H54 (cell line): ENCODE measurements at regions not wholly inside any gene's neighbourhood (a gene's known extent, or its start where the extent isn't known, plus 50 kb on each side); places are given as distances from the start of the nearest gene placed in this dataset.

Experiments
- DNase-seq: peaks from one replicate; pipeline ENCODE4 v3.0.0; 2011; ENCODE audit warnings: low spot score, mixed read lengths; ENCODE audit not compliant: insufficient read length
- FAIRE-seq: peaks from 3 replicates; lab custom pipeline; 2011; peaks lifted over from hg19 to GRCh38; lab: Jason Lieb, UNC
- POLR2A ChIP-seq: IDR thresholded peaks from 2 replicates; pipeline ENCODE4 v1.6.1; 2011; ENCODE audit warnings: low read depth, mild to moderate bottlenecking, low read length

DNA sequence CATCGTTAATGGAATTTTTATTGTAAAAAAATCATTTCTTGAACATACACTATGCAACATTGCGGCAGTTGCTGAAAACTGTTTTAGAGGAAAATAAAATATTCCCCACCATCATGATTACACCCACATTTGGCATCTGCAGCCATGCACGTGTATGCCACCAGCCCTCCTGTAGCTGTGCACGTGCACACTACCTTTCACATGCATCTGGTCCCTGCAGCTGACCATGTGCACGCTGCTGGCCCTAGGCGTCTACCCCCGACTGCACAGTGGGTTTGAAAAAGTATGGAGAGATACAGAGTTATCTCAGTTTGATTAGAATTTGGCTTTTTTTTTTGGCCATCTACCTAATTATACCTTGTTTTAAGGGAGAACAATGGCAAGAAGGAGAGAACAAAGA, 569.8 kb upstream of the IGFBP7 start:
- FAIRE-seq (no peak), DNase-seq (no peak)
- no peak for TF ChIP-seq POLR2A

DNA sequence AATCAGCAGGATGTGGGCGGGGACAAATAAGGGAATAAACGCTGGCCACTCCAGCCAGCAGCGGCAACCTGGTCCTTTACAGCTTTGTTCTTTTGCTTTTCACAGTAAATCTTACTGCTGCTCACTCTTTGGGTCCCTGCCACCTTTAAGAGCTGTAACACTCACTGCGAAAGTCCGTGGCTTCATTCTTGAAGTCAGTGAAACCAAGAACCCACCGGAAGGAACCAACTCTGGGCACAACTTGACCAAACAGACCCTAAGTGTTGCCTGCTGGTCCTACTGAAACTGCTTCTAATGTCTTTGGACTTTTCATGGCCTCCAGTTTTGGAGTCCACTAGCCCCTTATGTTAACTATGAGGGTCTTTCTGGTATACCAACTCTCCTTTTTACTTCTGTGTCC, 566.2 kb upstream of the IGFBP7 start:
- FAIRE-seq (no peak), DNase-seq (no peak)
- TF ChIP-seq POLR2A, result no peak

DNA sequence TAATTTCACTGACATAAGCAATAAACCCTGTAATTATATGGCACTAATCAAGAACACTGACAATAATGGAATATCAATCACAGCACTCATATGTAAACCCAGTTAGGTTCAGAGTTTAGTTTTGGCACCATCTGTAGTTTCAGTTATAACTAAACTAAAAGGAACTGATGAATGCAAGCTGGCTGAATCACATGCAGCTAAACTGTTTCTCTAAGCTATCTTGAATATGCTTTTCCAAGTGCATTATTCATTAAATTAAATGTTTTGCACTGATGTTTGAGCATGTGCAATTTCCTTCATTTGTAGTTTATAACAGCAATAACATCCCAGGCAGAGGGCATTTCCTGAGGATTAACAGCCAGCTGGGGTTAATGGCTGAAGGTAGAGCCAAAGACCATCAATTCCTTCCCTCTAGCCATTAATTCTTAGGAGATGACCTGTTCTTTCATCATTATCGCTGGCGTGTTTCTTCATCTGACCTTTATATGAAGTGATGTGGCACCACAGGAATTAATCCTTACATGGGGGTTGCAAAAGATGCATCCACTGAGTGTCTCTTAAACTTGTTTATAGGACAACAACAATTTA, 562.8 kb upstream of the IGFBP7 start:
- no peak for TF ChIP-seq POLR2A
- FAIRE-seq (no peak), DNase-seq (no peak)

DNA sequence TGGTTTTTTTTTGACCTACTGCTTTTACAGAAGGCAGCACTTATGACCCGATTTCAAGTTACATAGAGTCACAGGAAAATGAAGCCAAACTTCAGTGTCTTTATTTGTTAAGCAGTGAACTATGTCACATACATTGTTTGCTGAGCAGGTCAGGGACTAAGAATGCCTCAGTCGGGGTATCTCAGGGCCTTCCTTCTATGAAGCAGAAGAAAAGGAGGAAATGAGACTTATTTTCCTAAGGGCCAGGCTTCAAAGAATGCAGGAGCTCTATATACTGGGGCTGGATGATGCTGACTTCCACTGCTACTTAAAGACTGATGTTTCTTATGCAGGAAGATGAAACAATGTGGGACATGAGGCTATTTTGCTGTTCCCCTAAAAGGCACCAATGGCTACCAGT, 558.4 kb upstream of the IGFBP7 start:
- TF ChIP-seq POLR2A, result no peak
- DNase-seq (no peak), FAIRE-seq (no peak)

DNA sequence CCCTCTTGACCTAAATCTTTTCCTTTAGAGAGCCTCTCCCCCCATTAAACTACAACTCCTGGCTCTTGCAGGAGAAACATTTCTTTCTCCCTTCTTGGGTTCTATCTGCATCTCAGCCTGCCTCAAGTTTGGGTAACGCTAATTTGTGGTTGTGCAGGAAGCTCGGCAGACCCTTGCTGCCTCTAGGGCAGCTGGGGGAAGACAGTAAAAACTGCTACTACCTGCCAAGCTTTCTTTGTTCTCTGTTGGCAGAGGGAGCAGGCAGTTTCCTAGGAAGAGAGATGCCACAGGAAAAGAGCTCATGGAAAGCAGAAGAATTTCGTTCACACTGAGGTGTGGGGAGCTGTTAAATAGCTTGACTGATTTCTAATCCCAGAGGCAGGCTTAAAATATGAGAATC, 555.6 kb upstream of the IGFBP7 start:
- DNase-seq (no peak), FAIRE-seq (no peak)

DNA sequence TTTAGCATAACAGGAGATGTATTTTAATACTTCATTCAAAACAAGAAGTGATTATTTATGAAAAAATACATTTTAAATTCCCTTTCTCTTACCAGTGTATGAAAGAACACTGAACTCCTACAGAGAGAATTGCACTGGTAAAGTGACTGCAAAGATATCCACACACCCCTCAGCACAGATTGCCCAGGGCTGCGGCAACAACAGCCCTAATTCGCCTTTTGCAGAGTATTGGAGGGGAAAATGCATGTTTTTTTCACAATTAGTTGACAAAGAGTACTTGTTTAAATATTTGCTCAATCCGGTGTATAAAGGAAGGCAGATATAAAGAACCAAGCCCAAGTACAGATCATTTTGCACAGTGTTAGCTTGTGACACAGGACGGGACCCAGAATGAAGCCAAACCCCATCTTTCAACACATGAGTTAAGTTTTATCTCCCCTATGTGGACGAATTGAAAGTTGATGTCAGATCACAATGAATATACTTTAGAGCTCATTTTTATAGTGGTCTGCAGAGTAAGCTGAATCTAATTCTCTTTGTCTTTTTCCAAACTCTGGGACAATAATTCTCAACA, 551.4 kb upstream of the IGFBP7 start:
- no peak for TF ChIP-seq POLR2A
- DNase-seq, result no peak
- FAIRE-seq, result no peak

More for the DNA sequence above, 555.6 kb upstream of the IGFBP7 start:
- no peak for TF ChIP-seq POLR2A

DNA sequence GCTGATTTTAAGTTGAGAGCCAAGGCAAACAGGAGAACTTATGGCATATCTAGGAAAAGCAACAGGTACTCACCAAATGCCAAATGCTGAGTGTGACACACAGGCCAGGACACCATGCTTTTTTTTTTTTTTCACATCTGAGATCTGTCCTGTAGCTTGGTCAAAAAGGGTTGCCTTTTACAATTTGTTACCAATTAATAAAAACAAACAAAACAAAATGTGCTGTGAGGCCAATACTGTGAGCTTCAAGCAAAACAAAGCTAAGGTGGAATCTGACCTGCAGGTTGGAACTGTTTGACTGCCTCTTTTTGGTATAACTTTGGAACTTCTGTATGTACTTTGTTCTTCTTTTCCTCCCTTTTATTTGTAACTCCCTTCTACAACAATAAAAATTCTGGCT, 548.5 kb upstream of the IGFBP7 start:
- TF ChIP-seq POLR2A, result no peak
- no peak for FAIRE-seq
- DNase-seq, result no peak

DNA sequence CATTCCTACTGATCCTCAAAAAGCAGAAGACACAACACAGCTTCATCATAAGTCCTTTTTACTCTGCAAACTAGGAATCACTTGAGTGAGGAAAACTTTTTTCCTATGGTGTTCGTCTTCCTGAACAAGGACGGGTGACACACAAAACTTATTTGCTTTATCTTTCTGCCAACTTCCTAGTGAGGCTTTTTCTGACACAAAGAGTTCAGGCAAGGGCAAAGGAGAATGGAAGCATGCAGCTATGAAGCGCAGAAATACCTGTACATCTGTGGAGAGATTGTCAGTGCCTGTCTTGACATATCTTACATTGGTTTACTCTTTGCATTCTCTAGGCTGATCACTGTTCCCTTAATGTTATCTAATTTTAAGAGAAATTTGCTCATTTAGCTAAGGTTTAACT, 548.0 kb upstream of the IGFBP7 start:
- no peak for FAIRE-seq
- no peak for DNase-seq
- no peak for TF ChIP-seq POLR2A

DNA sequence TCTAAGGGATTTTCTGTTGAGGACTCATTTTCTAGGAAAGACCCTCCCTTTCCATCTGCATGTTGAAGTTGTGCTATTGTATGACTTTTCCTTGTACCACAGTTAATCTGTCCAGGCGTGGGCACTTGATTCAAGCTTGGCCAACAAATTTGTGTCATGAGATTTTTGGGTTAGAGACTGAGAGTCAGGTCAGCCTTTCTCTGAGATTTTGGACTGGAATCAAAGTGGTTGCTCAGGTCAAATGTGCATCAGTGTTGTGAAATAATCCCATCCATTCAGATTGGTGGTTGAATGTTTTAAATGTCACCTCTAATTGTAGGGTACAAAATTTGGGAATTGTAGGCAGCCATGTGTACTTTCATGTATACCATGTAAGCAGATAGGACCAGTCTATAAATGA, 545.2 kb upstream of the IGFBP7 start:
- no peak for FAIRE-seq
- no peak for TF ChIP-seq POLR2A
- DNase-seq, result no peak

DNA sequence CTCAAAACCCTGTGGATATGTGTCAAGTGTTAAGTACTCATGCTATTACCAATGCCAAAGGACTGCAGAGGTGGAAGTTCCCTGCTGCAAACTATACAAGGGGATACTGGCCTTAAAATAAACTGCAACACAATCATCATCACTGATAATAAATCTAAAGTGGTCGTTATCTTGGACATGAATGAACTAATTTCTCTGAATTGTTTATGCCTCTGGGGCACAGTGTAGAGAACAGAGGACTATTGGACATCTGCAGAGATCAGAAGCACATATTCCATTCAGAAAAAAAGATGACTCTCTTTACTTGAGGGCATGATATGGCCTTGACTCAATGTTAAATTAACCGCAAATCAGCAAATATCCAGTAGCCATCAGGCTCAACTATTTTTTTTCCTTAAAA, 542.6 kb upstream of the IGFBP7 start:
- no peak for FAIRE-seq
- no peak for DNase-seq
- no peak for TF ChIP-seq POLR2A

DNA sequence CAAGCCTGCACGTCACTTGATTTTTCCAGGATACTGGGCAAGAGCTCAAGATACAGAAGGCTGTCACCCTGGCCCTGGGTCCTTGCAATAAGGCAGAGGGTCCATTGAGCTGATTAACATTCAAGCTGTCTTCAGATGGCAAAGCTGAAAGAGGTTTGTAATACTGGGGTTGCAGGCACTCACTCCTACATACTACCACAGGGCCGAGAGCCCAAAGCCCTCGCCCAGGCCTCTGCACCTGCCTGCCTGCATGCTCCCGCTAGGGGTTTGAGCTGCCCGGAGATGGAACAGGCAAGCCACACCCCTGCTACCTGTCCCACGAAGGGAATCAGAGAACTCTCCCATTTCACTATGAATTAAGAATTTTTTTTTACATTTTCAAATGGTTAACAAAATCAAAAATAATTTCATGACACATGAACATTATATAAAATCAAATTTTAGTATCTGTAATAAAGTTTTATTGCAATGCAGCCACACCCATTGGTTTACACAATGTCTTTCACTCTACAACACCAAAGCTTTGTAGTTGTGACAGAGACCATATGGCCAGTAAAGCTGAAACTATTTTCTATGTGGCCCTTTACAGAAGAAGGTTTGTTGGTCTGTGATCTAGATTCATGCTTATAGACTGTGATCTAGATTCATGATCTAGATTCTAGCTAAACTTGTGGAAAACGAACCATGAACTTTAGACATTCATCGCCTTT, 530.4 kb upstream of the IGFBP7 start:
- TF ChIP-seq POLR2A, result no peak
- no peak for FAIRE-seq
- DNase-seq, result no peak

DNA sequence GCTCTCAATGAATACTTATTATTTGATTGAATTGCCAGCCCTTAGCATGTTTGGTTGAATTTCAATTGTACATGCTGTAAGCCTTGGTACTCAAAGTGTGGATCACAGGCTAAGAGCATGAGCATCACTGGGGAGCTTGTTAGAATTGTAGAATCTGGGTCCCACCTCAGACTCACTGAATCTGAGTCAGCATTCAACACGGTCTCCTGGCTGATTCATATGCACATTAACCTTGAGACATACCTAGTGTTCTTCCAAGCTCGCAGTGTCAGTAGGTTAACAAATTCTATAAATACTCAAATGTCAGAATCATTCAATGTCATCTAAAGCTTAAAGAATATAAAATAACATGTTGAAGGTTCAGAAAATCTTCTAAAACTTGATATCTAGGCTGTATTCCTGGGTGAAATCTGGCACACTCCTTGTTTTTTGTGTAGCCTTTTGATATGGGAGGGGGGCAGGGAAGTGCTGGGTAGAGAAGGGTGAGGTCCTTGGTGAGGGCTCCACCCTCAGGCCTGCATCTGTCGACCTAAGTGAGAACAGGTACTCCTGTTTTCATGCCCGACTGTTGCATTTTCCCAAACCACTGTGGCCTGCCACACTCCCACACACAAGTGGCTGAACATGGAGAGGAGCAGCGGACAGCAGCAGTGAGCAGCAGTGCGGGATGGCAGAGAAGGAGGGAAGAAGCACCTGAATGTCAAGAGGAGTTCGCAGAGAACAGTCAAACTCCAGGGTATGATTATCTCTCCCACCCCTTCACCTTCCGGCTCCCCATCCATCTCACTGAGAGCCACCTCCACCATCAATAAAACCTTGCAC, 529.6 kb upstream of the IGFBP7 start:
- DNase-seq, result no peak
- FAIRE-seq, result no peak
- TF ChIP-seq POLR2A, result no peak

DNA sequence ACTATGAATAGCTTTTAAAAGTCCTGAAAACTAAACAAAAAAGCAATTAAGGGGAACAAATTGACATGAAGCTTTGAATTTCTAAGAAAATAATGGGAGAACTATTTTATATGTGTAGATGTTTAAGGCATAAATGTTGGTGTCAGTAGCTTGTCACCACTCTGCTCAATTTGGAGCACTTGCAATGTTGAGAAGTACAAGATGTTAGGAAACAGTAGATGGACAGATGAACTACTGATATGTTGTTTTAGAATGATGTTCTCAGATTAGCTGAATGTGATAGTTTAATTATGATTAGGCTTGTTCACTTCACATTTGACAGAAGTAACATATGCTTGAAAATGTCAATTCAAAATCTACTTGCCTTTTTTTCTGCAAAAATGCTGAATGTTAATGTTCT, 525.7 kb upstream of the IGFBP7 start:
- DNase-seq, result no peak
- TF ChIP-seq POLR2A, result no peak
- no peak for FAIRE-seq

DNA sequence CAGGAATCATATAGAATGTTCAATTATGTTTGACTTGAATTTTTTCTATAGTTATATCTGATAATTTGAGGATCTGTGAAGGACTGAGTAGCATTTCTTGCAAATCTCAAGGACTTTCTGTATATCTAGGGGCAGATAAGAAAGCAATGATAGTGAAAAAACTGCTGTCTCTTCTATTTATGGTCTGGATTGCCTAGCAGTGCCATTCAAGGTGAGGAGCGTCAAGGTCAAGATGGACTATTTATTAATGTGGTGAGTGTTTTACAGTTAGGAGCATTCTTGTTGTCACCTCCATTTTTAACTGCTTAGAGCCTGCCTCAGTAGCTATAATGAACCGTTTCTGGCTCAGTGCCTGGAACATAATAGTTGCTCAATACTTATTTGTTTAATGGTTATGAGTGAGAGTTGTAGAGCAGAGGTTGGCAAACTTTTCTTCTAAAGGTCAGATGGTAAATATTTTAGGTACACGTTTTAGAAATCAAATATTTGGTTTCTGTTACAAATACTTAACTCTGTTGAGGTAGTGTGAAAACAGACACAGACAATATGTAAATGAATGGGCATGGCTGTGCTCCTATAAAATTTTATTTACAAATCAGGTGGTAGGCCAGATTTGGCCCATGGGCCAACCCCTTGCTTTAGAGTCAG, 523.2 kb upstream of the IGFBP7 start:
- DNase-seq (no peak), FAIRE-seq (no peak)
- TF ChIP-seq POLR2A, result no peak
